HL-60 (cell line): ENCODE measurements at regions not wholly inside any gene's neighbourhood (a gene's known extent, or its start where the extent isn't known, plus 50 kb on each side); places are given as distances from the start of the nearest gene placed in this dataset.

Source experiments
- DNase-seq, 2 experiments: peaks; one replicate each; pipeline ENCODE4 v3.0.0-alpha.2; 2010 to 2020; ENCODE audit warnings: low read depth in 1 of 2, low spot score in 1 of 2
- H3K27ac ChIP-seq: fragments of 250-450 bp; sonication (Bioruptor Pico); replicated peaks from 2 replicates; pipeline ENCODE4 v1.5.1; 2020; ENCODE audit warnings: mild to moderate bottlenecking, moderate library complexity
- H3K27me3 ChIP-seq: fragments of 250-450 bp; sonication (Bioruptor Pico); 2 replicates; pipeline ENCODE4 v1.5.1; 2021; ENCODE audit warnings: mild to moderate bottlenecking, moderate library complexity; ENCODE audit not compliant: insufficient read depth, poor library complexity, severe bottlenecking
- H3K4me3 ChIP-seq: replicated peaks from 2 replicates; pipeline ENCODE4 v1.5.1; 2011; ENCODE audit warnings: mild to moderate bottlenecking, control low read depth, low read length; ENCODE audit not compliant: insufficient read depth
- GABPA ChIP-seq: IDR thresholded peaks from 2 replicates; pipeline ENCODE4 v1.6.1; 2012; ENCODE audit warnings: low read depth
- POLR2AphosphoS5 ChIP-seq: IDR thresholded peaks from 2 replicates; pipeline ENCODE4 v1.6.1; 2012; ENCODE audit warnings: low read depth
- SPI1 ChIP-seq: IDR thresholded peaks from 2 replicates; pipeline ENCODE4 v1.6.1; 2012; ENCODE audit warnings: low read depth, mild to moderate bottlenecking, borderline replicate concordance
- TF ChIP-seq, protein P1 (sequence below): IDR thresholded peaks from 2 replicates; pipeline ENCODE4 v1.6.1; 2012; ENCODE audit warnings: low read depth; ENCODE audit not compliant: insufficient replicate concordance
- TF ChIP-seq, protein P2 (sequence below): IDR thresholded peaks from one replicate; pipeline ENCODE4 v1.5.1; 2011; ENCODE audit warnings: low read length, control low read depth, inconsistent platforms; ENCODE audit not compliant: insufficient read depth

DNA sequence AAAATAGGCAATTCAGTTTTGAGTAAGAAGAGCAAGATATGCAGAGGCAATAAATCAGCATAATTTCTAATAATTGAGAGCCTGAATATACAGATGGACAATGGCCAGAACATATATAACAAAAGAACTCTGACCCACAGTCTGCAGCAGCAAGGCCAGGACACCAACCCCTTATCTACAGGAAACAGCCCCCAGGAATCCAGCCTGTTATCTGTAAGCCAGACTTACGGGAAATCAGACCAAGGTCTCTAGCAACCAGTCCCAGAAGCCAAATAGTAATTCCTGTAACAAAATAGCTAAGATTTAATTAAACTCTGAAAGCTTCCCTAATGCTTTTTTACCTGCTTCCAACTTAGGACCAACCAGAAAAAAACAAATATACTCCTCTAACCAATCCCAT, 434.5 kb upstream of the GYPC start:
- no peaks in the 10 kb centered on the region for H3K27me3 ChIP-seq
- no peak overlapping the region for H3K27ac ChIP-seq
- DNase-seq, result no peak
- H3K4me3 ChIP-seq, result no peak overlapping the region
- no peak for TF ChIP-seq GABPA
- TF ChIP-seq POLR2AphosphoS5, result no peak
- TF ChIP-seq, protein P1, sequence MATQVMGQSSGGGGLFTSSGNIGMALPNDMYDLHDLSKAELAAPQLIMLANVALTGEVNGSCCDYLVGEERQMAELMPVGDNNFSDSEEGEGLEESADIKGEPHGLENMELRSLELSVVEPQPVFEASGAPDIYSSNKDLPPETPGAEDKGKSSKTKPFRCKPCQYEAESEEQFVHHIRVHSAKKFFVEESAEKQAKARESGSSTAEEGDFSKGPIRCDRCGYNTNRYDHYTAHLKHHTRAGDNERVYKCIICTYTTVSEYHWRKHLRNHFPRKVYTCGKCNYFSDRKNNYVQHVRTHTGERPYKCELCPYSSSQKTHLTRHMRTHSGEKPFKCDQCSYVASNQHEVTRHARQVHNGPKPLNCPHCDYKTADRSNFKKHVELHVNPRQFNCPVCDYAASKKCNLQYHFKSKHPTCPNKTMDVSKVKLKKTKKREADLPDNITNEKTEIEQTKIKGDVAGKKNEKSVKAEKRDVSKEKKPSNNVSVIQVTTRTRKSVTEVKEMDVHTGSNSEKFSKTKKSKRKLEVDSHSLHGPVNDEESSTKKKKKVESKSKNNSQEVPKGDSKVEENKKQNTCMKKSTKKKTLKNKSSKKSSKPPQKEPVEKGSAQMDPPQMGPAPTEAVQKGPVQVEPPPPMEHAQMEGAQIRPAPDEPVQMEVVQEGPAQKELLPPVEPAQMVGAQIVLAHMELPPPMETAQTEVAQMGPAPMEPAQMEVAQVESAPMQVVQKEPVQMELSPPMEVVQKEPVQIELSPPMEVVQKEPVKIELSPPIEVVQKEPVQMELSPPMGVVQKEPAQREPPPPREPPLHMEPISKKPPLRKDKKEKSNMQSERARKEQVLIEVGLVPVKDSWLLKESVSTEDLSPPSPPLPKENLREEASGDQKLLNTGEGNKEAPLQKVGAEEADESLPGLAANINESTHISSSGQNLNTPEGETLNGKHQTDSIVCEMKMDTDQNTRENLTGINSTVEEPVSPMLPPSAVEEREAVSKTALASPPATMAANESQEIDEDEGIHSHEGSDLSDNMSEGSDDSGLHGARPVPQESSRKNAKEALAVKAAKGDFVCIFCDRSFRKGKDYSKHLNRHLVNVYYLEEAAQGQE, result no peak
- TF ChIP-seq SPI1, result no peak
- TF ChIP-seq, protein P2, sequence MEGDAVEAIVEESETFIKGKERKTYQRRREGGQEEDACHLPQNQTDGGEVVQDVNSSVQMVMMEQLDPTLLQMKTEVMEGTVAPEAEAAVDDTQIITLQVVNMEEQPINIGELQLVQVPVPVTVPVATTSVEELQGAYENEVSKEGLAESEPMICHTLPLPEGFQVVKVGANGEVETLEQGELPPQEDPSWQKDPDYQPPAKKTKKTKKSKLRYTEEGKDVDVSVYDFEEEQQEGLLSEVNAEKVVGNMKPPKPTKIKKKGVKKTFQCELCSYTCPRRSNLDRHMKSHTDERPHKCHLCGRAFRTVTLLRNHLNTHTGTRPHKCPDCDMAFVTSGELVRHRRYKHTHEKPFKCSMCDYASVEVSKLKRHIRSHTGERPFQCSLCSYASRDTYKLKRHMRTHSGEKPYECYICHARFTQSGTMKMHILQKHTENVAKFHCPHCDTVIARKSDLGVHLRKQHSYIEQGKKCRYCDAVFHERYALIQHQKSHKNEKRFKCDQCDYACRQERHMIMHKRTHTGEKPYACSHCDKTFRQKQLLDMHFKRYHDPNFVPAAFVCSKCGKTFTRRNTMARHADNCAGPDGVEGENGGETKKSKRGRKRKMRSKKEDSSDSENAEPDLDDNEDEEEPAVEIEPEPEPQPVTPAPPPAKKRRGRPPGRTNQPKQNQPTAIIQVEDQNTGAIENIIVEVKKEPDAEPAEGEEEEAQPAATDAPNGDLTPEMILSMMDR, result no peak

DNA sequence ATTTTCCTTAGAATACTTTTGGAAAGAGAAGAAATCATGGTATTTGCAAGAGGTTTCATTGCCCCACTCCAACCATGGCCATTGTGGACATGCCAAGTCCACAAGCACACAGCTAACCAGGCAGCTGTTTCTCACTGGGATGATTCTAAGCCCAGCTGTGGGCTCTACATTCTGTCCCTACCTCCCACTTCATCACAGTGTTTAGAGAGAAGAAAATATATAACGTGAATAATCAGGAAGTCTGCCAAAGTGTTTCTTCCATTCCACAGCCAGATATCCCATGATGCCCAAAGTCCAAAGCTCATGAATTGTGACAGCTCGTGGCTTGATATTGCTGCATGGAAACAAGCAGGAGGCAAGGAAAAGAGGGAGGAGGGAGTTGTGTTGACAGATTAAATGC, 433.7 kb upstream of the GYPC start:
- no peak for DNase-seq
- TF ChIP-seq, protein P1, result no peak
- TF ChIP-seq, protein P2, result no peak
- no peak for TF ChIP-seq GABPA
- Histone ChIP-seq H3K27ac (no peak overlapping the region), H3K4me3 (no peak overlapping the region), H3K27me3 (no peaks in the 10 kb centered on the region)

DNA sequence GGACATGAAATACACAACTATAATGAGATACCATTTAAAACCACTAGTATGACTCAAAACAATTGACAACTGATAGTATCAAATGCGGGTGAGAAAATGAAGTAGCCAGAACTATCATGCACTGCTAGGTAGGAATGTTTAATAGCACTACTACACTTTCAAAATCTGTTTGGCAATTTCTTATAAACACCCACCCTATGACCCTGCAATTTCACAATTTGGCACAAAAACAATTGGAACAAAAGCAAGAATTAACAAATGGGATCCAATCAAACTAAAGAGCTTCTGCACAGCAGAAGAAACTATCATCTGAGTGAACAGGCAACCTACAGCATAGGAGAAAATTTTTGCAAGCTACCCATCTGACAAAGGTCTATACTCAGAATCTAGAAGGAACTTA, 431.2 kb upstream of the GYPC start:
- Histone ChIP-seq H3K4me3 (no peak overlapping the region), H3K27me3 (no peaks in the 10 kb centered on the region), H3K27ac (no peak overlapping the region)
- TF ChIP-seq GABPA, result no peak
- DNase-seq, result no peak

DNA sequence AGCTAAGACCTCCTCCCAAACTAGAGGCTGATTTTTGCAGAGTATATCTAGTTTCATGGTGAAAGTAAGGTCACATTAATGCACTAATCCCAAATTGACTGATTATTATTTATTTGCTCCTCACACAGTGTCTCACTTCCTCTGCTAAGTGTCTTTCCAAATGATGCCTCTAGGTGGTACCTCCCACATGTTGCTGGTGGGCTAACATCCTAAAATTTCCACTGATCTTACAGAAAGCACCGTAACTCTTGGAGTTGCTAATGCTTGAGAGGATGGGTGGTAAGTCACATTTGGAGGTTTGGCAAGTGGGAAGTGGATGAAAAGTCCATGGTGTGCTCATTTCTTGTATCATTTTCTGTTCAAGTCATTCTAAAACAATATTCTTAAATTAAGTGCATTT, 428.7 kb upstream of the GYPC start:
- DNase-seq, result peak in 1 of 2 experiments; percentile 3
- H3K27me3 ChIP-seq, result no peaks in the 10 kb centered on the region
- no peak overlapping the region for H3K27ac ChIP-seq
- no peak overlapping the region for H3K4me3 ChIP-seq
- TF ChIP-seq, protein P2, result peak; percentile 9
- peak; percentile 41; the same call in 1 of the 2 replicates for TF ChIP-seq SPI1
- TF ChIP-seq, protein P1, result no peak
